CD4-positive, alpha-beta T cell treated with Interleukin-4 for 1 hour (primary cell): ENCODE measurements at regions not wholly inside any gene's neighbourhood (a gene's known extent, or its start where the extent isn't known, plus 50 kb on each side); places are given as distances from the start of the nearest gene placed in this dataset.
"Not testable (repeated sequence)": the region's sequence is repeated elsewhere in the genome, so short reads cannot be mapped to it uniquely, and the experiment has no call there.

Source experiments
- DNase-seq, 2 donors: peaks; one replicate each; pipeline ENCODE4 v3.0.0-alpha.2; 2020 to 2022

DNA sequence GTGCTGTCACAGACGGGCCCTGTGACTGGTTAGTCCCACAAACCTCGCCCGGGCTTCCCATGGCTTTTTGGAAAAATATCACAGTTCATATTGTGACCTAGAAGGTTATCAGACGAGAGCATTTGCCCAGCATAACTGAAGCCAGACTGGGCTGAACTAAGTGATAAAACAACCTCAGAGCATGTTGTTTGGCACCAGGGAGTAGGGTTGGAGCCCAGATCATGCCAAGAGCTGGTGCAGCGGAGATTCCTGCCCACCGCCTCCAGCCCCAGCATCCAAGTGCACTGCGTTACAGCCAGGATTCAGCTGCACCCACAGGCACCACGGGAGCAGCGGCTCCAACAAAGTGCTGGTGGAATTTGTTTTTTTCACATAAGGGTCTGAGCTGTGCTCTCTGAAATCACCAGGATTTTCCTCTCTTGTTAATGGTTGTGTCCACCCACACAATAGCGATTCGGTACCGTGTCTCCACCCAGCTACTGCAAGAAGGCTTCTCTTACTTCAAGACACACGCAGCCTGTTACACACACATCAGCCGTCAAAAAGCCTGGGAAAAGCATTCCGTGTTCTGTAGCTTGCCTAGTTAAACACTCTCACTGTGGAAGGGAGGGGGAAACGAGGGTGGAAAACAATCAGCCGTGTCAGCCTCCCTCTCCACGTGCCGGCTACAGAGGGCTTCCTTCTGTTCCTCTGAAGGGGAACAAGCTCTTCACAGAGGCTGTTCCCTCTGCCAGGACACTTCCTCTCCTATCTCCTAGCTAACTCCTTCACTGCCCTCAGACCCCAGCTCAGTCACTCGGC lies 273.8 kb downstream of the C16orf95 start:
- no peak for DNase-seq

DNA sequence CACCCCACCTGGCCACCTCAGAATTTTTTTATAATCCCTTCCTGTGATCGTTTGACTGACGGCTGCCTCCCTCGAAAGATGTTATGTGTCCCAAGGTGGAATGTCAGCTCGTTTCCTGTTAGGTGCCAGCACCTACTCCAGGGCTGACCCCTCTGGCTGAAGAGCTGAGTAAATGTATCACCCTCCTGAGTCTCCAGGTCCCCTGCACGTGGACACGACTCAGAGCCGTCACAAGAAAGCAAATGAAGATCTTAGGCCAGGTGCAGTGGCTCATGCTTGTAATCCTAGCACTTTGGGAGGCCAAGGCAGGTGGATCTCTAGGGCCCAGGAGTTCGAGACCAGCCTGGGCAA lies 273.2 kb downstream of the C16orf95 start:
- no peak for DNase-seq

- no peak for DNase-seq
These were observed 272.4 kb downstream of the C16orf95 start for GRCh38 chr16:87044829-87045228.

DNA sequence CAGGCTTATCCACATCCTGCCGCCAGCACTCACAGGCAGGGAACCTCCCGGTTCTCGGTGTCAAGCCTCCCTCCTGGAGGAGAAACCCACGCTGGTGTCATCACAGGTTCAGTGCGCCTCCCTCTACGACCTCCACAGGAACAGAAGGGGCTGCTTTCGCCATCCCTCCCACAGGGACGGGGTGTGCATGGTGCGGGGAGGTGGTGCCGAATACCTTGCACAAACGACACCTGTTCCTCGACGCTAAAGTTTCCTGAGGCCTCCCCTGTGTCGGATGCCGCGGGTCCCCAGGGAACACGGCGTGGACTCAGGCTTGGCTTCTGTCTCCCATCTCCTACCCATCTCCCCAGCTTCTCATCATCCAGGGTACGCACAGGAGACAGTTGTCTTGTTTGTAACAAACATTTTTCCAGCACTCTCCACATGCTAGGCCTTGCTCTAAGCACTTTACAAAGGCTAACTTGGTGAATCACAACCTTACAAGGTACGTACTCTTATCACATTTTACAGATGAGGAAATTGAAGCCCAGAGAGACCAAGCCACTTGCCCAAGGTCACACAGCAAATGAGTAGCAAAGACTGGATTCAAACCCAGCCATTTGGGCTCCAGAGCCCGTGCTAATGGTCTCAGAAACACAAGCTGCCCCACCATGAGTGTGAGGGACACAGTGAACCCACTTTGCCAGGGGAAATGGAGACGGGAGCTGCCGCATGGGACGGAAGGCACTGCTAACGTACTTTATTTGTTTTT lies 271.6 kb downstream of the C16orf95 start:
- DNase-seq = no peak

DNA sequence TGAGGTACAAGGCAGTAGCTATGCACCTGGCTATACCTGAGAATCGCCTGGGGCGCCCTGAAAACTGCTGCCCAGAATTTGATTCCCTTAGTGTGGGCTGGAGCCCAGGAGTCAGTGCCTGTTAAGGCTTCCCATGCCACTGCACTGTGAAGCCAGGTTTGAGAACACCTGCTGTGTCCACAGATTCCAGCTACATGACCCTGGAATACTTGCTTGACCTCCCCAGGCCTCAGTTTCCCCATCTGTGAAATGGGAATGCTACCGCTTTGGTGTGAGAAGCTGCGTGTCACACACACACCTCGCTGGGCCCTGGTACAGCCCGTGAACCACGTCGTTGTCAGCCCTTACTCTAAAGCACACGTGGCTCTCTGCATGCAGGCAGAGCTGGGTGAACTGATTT lies 271.0 kb downstream of the C16orf95 start:
- no peak for DNase-seq

DNA sequence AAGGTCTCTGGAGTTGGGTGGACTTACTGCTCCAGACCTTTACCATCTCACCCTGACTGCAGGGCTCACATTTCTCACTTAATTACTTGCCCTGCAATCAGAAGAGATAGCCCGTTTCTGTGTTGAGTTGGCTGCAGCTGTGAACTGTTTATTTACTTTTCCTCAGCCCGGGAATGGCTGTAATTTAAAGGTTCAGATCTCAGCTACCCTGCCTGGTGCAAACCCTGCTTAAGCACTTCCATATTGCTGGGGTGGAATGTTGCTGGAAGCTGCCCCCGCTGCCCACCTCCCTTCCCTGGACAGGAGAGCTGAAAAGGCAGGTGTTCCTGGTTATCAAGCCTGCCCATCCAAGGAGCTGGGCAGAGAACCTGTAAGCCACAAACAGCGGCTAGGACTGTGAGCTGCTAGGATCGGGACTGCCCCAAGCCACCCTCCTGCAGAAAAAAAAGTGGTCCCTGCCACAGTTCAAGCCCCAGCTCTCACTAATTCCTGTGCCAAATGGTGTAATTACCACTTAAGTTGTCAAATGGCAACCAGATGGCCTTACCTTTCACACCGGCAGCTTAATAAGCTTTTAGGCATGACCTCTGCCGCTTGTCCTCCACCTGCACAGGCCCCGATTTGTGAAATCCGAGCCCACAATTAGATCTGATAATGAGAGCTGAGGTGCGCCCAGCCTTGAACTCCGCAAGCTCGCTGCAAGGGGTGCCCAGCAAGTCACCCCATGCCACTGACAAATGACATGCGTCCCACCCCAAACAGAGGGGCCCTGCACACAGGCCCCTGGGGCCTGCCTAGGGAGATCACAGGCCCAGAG lies 269.8 kb downstream of the C16orf95 start:
- DNase-seq = no peak

DNA sequence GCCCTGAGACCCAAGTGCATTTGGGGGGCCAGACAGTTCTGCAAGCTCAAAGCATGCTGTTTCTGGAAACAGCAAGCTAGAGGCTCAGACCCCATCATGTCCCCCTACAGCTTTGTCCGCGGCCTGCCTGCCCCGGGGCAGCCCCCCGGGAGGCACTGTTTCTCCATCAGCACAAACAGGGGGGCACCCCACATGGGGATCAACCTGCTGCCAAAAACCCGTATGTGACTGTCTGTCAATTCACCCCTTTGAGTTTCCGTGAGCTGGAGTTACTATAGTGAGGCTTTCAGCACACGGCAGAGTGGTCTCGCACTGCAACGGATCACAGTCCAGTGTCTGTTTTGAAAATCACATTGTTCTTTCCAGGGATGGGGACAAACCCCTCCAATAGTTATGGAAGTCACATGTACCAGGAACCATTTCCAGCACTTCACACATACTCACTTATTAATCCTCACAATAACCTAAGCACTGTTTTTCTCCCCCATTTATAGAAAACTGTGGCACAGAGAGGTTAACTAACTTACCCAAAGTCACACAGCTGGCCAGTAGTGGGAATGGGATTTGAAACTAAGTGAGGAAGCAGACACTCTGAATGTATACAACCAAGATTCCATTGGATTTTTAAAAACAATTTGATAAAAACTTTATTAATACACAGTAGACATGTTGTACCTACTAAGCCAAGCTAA lies 269.0 kb downstream of the C16orf95 start:
- DNase-seq = no peak

- DNase-seq = no peak
These were observed 268.5 kb downstream of the C16orf95 start for GRCh38 chr16:87048730-87049115.

DNA sequence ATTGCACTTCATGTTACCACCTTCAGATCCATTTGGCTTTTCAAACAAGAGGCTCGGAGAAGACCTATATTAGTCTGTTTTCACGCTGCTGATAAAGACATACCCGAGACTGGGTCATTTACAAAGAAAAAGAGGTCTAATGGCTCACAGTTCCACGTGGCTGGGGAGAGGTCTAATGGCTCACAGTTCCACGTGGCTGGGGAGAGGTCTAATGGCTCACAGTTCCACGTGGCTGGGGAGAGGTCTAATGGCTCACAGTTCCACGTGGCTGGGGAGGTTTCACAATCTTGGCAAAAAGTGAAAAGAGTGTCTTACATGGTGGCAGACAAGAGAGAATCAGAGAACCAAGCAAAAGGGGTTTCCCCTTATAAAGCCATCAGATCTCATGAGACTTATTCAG lies 268.0 kb downstream of the C16orf95 start:
- not testable (repeated sequence) for DNase-seq

DNA sequence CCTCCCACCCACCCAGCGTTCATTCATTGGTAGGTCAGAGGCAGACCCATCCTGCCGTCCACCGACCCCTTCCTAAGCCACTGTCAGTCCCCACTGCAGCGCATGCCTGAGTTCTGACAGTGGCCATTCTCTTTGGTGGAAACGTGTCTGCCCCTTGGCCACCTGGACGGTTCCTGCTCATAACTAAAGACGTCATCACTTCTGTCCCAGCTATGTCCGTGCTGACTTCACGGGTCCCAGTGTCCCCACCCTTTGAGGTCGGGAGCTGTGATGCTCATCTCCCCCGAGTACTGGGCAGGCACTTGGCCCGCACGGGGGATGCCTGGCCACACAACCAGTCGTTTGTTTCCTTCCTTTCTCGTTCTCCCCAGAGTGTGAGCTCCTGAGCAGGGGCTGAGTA lies 267.1 kb downstream of the C16orf95 start:
- no peak for DNase-seq

DNA sequence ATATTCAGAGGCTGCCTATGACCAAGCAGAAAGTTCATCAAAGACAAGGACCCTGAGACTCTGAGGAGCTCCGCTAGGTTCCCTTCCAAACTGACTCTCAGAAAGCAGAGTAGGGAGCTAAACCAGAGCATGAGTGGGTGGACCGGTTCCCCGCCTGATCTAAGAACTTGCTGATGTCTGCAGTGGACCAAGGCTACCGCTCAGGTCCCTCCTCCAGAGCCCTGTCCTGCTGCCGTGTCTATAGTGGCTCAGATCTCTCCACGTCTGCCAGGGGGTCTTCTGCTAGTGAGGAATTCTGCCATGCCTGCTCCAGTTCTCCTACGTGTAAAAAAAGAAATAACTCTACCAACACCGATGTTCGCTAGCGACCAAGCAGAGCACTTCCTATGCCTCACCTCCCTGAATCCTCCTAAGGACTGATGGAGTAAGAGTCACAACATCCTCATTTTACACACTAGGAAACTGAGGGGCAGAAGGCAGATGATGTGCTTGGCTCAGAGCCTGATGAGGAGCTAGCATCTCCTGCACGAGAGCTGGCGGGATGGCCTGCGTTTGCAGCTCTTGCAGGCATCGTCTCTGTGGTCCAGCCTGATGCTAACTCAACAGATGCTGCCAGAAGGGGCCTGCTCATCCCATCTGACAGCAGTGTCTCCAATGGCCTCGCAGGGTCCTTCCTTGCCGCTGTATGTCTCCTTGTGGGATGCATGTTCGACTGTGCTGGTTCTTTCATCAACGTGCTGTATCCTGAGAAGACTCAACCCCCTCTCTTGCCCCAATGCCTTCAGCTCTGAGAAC lies 265.5 kb downstream of the C16orf95 start:
- DNase-seq = no peak

GRCh38 chr16:87052506-87052905 lies 264.7 kb downstream of the C16orf95 start:
- DNase-seq = no peak

GRCh38 chr16:87053016-87053982 lies 263.9 kb downstream of the C16orf95 start:
- DNase-seq = no peak

DNA sequence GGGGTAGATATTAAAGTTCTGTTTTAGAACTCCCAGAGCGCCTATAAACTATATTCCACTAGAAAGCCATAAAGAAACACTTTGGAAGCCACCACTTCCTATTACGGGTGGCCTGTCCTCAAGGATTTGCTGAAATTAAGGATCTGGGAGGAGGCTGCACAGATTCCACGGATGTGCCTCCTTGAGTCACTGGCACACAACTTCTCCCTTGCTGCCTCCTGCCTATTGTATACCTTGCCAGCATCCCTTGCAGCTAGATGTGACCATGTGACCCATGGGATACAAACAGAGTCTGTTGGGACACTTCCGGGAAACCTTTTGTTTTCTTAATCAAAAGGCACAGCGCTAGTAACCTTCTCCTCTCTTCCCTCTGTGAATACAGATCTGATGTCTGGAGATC lies 263.0 kb downstream of the C16orf95 start:
- DNase-seq = no peak

GRCh38 chr16:87054856-87055255 lies 262.3 kb downstream of the C16orf95 start:
- no peak for DNase-seq

- no peak for DNase-seq
These were observed 261.1 kb downstream of the C16orf95 start for GRCh38 chr16:87056083-87056482.

DNA sequence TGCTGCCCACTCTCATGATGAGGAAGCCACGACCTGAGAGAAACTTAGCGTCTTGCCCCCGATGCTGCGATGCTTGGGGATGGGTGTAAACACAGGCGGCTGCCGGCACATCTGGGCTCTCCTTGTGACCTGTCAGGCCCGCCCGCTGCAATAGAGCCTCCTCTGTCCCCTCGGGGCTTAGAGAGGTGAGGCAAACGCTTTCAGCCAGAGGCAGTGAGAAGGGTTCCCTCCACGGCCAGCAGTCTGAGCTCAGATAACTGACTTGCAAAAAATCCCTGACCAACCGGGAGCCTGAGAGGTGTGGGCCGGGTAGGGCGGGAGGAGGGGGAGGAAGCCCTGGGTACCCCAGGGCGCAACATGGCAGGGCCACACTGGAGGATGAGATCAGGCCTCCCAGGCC lies 260.6 kb downstream of the C16orf95 start:
- DNase-seq = no peak

DNA sequence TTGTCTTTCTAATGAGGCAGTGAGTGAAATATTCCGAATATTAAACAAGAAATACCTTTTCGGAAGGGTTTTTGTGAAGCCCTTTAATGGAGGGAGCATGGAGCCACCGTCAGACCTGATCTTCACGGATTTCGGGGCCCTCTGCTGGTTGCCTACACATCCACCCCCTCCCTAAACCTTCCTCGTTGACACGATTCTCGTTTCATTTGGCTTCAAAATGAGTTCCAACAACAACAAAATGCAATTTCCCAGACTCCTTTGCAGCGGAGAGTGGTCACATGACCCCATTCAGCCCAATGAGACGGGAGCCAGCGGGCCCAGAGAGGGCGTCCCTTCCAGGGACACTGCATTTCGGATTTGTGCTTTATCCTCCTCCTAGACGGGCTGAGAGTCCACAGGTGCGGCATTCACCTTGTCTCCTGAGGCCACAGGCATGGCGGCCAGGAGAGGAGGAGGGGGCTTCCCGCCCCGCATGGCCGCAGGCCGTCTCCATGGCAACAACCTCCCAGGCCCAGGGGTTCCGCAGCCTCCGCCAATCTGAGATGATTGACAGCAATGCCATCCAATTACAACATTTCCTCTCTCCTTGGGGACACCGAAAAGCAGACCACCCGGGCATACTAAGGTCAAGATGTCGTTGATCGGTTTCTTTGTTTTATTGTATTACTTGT lies 259.8 kb downstream of the C16orf95 start:
- DNase-seq = no peak

- DNase-seq = no peak
These were observed 259.1 kb downstream of the C16orf95 start for GRCh38 chr16:87057951-87058560.

DNA sequence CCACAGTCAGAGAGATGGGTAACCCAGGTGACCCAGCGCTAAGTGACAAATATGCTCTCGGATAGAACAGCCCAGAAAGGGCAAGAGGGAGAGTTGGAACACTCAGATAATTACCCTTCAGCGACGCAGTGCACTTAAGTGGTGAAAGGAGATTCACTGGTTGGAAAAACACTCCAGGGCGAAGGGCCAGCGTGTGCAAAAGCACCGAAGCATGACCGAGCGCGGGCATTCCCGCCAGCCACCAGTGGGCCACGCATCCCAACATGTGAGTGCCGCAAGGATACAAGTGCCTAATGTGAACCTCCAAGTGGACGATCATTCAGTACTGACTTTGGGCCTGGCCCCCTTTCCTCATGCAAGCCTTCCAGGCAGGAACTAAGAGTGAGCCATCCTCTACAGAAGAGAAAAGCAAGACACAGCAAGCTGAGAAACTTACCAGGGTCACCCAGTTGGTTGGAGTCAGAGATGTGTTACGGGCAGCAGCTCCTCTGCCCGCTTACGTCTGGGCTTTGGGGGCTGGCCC lies 258.4 kb downstream of the C16orf95 start:
- no peak for DNase-seq
